Fibroblast of gingiva (primary cell): ENCODE measurements at regions not wholly inside any gene's neighbourhood (a gene's known extent, or its start where the extent isn't known, plus 50 kb on each side); places are given as distances from the start of the nearest gene placed in this dataset.

Source experiments
- DNase-seq: peaks from one replicate; pipeline ENCODE4 v3.0.0-alpha.2; 2011; ENCODE audit warnings: low read depth

- no peak for DNase-seq
Measured at GRCh38 chr12:77349689-77350370, 284.5 kb upstream of the E2F7 start.

GRCh38 chr12:77347017-77347416 lies 281.6 kb upstream of the E2F7 start:
- no peak for DNase-seq

- DNase-seq: no peak
Measured at GRCh38 chr12:77345336-77345735, 280.0 kb upstream of the E2F7 start.

- DNase-seq: no peak
Measured at GRCh38 chr12:77344651-77345050, 279.3 kb upstream of the E2F7 start.

DNA sequence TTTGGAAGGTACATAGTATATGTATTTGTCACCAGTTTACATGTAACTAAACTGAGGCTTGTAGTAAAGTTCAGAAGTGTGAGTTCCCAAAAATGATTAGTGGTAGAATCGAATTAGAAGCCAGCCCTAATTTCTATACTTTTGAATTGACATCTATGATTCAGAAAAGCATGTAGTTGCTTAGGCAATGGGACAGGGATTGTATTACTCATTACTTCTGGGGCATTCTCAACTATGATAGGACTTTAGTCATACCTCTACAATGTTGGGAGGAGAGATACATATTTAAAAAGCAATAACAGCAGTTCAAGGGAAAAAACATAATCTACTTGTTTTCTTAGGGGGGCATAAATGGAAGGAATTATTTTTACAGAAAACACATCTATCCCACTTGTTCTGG lies 277.9 kb upstream of the E2F7 start:
- DNase-seq: peak; percentile 29

- DNase-seq: no peak
Measured at GRCh38 chr12:77342253-77342652, 276.9 kb upstream of the E2F7 start.

- peak; percentile 51 for DNase-seq
Measured at GRCh38 chr12:77339610-77340009, 274.2 kb upstream of the E2F7 start.

DNA sequence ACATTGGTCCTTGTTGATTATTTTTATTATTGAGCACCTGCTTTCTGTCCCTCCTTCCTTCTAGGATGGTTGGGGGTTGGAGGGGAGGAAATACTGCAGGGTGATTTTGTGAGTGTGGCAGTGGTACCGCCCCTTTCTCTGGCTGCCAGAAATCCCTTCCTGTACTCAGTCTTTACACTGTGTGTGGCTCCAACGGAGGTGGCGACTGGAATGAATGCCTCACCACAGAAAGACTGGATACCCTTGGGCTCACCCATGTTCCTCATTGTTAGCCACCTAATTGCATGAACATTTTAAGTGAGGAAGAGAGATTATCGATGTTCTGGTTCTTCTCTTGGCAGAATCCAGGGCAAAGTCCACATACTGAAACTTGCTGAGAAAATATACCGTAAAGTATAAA lies 272.0 kb upstream of the E2F7 start:
- no peak for DNase-seq

- DNase-seq: no peak
Measured at GRCh38 chr12:77334806-77335205, 269.4 kb upstream of the E2F7 start.

GRCh38 chr12:77328326-77328725 lies 263.0 kb upstream of the E2F7 start:
- no peak for DNase-seq

DNA sequence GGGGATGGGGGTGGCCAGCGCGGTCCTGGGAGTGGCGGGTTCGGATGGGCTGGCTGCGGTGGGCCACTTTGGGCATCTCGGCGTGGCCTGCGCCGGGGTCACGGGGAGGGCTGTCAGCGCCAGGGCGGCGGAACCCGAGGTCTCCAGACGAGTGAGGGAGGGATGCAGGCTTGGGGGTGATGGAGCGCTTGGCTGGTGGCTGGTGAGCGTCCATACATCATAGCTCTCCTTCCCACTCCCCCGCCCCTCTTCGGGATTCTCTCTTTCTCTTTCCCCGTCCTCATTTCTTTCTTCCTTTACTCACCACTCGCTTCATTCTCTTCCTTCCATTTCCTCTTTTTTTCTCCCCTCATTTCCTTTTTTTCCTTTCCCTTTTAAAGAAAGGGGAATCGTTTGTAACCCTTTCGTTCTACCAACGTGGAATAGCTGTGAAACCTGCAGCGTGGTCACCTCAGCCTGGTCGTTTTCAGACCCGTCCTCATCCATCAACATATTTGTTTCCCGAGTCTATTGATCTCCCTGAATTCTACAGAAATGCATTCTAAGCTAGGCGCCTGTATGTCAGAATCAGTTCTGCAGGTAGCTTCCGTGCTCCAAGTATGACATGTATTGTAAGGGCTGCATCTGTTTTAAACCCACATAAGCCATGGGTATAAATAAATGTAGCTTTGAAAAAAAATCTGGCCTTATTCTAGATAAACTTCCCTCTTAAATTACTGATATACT lies 260.3 kb upstream of the E2F7 start:
- DNase-seq: no peak

- peak; percentile 68 for DNase-seq
Measured at GRCh38 chr12:77324763-77325468, 259.5 kb upstream of the E2F7 start.

GRCh38 chr12:77324416-77324762 lies 259.0 kb upstream of the E2F7 start:
- no peak for DNase-seq

DNA sequence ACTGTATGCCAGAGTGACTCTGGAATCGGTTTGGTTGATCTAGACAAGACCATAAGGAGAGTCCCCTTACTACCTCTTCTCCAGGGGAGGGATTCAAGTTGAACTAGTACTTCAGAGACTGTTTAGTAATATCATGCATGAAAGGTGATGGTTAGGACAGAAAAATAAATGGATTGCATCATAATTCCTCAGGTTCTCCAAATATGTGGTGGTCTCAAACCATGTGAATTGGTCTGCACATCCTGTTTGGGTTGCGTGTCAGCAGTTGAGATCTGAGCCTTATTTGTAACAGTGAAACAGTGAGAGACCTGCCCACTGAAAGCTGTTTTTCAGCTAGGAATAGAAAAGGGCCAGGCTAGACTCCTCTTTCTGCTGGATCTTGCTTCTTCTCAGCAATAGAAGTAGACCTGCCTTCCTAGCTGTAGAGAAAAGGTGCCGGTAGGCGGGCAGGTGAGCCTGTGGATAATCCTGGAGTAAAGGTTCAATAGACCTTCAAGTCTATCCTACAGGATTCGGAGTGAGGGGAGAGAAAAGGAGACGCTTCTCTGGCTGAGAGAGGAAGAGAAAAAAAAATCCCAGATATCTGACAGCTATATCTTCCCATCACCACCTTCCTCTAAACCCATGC lies 258.5 kb upstream of the E2F7 start:
- no peak for DNase-seq

GRCh38 chr12:77319166-77319565 lies 253.8 kb upstream of the E2F7 start:
- DNase-seq: no peak

DNA sequence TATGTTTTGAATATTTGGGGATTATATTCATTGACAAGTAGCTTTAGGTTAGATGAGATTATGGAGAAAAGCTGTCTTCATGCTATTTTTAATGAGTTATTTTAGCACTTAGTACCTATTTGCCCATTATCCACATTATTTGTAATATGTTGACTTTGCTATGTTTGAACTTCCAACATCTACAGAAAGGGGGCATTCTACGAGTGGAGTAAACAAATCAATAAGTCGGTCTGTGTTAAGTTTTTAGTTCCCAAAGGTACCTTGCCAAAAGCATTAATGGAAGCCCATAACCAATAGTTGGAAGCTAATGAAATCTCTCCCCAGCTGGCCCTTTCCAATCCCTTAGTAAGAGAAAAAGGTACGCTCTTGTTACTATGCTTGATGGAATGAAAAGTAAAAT lies 250.0 kb upstream of the E2F7 start:
- DNase-seq: no peak

DNA sequence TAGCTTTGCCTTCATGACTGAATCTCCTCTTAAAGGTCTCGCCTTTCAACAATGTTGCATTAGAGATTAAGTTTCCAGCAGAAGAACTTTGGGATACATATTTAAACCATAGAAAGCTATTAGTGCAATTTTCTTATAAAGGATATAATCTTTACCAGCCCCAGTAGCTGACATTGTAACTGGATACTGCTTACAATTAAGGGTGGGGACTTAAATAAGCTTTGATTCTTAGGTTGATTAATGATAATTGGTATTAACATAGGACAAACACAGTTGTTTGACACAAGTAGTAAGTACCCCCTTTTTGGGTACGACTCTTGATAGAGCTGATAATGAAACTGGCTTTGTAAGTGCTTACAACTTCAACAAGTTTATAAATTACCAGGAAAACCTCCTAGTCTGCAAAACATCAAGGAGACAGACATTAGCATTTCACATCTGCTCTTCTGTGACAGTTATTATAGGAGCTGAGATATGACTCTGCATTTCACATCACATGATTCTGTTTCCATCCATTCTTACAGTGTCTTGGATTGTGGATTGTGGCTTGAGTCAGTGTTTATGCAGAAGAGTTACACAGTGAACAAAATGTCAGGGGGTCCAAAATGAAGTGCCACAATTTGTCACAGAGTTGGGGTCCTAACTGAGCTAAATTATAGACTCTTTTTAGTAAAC lies 249.1 kb upstream of the E2F7 start:
- no peak for DNase-seq

GRCh38 chr12:77308056-77308455 lies 242.7 kb upstream of the E2F7 start:
- no peak for DNase-seq

GRCh38 chr12:77300811-77301210 lies 235.4 kb upstream of the E2F7 start:
- DNase-seq: no peak

DNA sequence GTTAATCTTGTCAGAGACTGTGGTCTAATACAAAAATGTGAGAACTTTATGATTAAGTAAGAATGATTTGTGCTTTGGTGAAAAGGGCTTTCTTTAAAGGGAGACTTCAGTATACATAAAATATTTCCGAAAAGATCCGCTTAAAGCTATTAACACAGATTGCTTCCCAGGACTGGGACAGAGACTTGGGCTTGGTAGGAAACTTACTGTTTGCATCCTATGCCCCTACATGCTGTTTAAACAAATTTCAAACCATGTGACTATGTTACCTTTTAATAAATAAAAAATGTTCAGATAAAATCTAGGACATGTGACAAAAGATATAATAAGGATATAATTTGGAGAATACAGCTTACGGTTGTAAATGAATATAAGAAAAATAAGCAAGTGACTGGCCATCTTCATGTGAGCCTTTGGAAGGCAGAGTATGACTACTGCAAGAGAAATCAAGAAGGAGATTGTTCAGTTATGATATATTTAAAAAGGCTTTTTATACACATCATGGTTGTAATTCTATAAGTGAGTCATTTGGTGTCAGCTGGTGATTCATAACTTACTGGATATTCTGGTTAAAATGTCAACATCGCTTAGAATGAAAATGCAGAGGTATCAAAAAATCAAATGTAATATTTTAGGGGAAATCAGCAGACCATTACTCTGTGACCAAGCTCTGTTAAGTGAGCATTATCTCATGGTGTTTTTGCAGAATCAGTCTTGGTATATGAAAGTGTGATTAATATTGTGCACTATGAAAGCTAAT lies 234.7 kb upstream of the E2F7 start:
- peak; percentile 68 for DNase-seq

DNA sequence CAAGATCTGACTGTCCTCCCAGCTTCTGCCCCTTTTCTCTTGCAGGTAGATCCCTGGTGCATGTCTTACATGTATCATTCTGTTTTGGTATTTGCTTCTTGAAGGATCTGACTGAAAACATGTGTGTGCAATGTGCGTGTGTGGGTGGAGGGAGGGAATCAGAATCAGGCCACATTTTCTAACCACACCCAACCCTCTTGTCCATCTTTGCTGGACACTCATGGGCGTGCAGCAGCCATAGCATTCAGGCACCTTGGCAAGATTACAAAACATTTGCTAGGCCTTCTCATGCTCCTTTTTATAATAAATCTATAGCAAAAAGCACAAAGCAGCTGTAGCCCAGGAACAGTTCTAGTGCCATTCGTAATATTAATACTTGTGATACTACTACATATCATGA lies 233.6 kb upstream of the E2F7 start:
- peak; percentile 17 for DNase-seq

DNA sequence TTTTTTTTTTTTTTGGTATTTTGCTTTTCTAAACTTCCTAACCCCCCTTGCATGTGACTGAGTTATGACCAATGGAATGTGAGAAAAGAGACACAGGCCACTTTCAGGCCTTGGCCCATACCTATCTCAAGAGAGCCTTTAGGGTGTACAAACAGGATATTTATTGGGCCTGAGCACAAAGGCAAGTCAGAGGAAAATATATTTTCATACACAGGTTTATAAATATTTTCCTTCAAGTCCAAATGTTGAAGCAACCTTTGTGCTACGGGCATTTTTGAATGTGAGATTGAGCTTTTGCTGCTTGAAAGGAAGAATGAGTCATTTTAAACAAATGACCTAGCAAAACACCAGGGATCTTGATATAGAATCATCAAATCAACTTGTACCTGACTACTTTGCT lies 228.6 kb upstream of the E2F7 start:
- no peak for DNase-seq
